HG03378 (cell line): ENCODE measurements at regions not wholly inside any gene's neighbourhood (a gene's known extent, or its start where the extent isn't known, plus 50 kb on each side); places are given as distances from the start of the nearest gene placed in this dataset.

Experiments
- ATAC-seq: cut with Tn5 transposase; IDR thresholded peaks from one replicate; pipeline ENCODE4 v1.9.1; 2021; ENCODE audit warnings: mild to moderate bottlenecking, moderate library complexity; ENCODE audit not compliant: unreplicated experiment

- ATAC-seq, result no peak
Observed at GRCh38 chr2:122451697-122452096, 696.2 kb downstream of the TSN start.

DNA sequence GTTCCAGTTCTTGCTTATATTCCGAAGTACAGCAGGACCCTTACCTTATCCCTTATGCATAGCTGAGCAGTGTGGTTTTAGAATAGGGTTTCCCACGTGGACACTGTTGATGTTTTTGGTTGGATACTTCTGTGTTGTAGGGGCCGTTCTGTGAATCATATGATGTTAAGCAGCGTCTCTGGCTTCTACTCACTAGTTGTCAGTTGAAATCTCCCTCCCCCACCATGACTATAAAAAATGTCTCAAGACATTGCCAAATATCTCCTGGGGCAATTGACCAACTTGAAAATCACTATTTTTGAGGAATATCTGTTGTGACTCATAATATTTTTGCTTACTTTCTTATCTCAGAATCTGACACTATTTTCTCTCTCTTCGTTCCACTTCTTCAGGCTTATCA, 713.7 kb downstream of the TSN start:
- no peak for ATAC-seq

- ATAC-seq, result no peak
Observed at GRCh38 chr2:122471753-122472152, 716.3 kb downstream of the TSN start.

- ATAC-seq, result no peak
Observed at GRCh38 chr2:122478117-122478516, 722.7 kb downstream of the TSN start.

GRCh38 chr2:122478771-122479170, 723.3 kb downstream of the TSN start:
- no peak for ATAC-seq

DNA sequence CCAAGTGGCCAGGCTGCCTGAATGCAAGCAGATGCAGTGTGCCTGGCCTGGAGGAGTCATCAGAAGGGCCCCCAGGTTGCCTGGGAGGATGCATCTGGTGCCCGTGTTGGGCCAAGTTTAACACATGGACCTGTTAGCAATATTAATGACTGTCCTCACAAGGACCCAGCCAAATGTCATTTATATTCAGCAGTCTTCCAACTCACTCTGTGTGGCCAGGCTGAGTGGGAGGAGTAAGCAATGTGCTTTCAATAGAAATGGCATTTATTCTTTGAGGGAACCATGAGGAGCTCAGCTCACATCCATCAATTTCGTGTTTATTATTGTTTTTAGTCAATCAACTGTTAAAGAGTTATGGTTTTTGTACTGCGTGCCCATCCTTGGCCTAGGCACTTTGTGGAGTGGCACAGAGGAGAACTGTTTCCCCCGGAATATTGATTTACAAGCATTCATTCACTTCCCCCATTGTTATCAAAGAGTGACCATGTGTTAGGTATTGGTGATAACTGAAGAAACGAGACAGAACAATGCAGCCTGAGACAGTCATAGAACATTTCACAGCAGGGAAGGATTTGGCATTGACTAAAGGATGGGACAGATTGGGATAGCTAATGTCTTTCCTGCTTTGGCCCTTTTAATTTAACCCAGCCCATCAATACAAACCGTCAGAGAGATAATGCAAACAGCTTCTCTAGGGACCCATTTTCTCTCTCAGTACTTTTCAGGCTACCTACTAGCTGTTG, 725.2 kb downstream of the TSN start:
- ATAC-seq, result no peak

GRCh38 chr2:122481244-122481622, 725.8 kb downstream of the TSN start:
- no peak for ATAC-seq

GRCh38 chr2:122481717-122482116, 726.3 kb downstream of the TSN start:
- ATAC-seq, result no peak

GRCh38 chr2:122486086-122486485, 730.6 kb downstream of the TSN start:
- no peak for ATAC-seq

DNA sequence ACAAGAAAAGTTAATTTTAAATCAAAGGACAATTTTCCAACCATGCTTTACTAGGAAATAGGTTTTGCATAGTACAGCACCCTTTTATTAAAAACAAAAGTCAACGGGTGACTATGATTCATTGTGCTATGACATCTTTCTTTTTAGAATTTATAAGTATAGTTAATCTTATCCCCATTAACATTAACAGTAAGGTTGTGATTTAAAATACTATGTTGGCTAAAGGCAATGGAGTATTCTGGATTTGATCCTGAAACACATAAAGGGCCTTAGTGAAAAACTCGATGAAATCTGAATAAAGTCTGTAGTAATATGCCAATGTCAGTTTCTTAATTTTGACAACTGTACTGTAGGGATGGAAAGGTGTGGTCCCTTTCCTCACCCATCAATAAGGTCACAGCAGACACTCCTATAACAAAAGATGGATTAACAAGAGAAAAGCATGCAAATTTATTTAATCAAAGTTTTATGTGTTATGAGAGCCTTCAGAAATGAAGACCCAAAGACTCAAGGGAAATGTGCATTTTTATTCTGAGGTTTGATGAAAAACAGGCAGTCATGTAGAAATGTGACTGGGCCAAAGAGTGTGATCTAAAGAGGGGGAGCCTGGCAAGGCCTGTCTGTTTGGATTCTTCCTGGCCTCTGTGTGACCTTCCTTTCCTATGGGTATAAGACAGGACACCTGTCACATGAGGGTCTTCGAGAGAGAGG, 731.4 kb downstream of the TSN start:
- ATAC-seq, result no peak

- no peak for ATAC-seq
Observed at GRCh38 chr2:122491011-122491410, 735.6 kb downstream of the TSN start.

DNA sequence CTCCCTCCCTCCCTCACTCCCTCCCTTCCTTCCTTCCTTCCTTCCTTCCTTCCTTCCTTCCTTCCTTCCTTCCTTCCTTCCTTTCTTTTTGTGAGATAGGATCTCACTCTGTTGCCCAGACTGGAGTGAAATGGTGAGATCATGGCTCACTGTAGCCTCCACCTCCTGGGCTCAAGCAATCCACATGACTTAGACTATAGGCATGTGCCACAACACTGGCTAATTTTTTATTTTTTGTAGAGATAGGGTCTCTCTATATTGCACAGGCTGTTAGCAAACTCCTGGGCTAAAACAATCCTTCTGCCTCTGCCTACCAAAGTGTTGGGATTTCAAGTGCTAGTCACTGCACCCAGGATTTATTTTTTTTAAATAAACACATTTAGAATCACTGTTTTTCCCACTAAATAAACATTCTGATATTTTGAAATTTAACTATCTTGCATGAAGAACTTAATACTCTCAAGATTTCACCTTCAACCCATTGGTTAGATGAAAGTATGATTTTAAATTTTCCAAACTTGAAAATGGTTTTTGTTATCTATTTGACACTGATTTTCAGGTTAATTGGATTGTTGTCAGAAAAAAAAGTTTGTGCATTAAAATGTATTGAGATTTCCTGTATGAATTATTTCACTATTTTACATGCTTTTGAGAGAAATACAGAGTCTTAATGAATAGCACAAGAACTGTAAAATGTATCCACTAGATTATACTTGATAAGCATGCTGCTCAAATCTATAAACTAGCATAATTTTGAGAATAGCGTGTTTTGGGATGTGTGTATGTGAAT, 745.1 kb downstream of the TSN start:
- ATAC-seq, result no peak

- no peak for ATAC-seq
Observed at GRCh38 chr2:122506620-122507019, 751.2 kb downstream of the TSN start.

- no peak for ATAC-seq
Observed at GRCh38 chr2:122507261-122507660, 751.8 kb downstream of the TSN start.

GRCh38 chr2:122512091-122512490, 756.6 kb downstream of the TSN start:
- ATAC-seq, result no peak

DNA sequence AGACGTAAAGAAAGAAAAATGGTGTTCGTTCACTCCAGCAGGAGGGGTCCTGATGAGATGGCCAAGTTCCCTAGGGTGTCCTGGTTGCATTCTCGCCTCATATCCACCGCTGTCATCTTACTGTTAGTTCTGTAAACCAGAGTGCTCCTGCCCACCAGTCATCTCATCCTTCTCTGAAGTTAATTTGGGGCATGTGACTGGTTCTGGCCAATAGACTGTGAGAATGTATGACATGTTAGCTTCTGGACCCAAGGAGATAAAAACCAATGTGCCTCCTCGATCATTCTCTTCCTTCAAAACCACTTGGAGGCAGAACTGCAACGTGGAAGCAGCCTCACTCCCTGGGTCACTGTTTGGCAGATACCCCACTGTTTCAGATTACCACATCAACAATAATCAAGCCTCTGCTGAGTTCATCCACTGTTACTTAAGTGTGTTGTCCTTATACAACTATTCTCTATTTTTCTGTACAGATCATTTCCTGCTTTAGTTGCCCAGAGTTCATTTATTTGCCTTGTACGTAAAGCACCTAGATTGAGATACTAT, 759.1 kb downstream of the TSN start:
- no peak for ATAC-seq

DNA sequence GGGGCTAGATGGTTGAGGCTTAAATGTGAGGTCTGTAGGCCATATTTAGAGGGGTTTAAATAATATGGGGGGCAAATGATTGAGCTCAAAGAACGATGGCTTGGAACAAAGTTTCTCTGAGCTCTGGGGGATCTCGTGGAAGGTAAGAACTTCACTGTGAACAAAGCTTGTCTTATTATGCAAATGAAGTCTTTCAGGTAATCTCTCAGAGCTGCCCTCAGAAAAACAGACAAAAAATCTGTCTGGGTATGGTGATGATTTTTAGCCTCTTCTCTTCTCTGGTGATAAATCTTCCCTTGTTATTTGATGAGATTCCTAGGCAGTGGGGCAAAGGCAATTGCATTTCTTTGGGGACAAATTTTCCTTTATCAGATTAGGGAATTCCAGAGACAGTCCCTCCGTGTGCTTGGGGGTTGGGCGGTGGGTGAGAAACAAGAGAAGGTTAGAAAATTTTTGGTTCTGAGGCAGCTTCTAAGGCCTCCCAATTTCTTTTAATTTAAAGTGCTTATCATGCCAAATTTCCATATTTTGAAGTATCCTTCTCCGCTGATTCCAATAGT, 760.4 kb downstream of the TSN start:
- no peak for ATAC-seq

DNA sequence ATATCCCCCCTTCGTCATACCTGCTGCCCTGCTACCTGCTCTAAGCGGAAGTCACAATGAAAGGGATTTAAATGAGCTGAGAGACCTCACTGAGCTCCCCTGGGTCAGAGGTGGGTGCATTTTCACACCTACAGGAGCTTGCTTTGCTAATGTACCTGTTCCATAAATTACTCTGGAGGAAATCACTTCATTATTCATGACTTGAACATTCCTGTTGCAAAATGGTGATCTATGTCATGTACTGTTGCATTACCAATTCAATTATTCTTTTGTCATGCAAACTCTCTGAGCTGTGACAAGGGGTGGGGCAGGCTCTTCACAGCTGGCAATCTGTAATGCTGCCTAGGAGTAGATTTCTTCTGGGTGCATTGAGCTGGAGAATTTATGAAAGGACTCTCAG, 761.3 kb downstream of the TSN start:
- ATAC-seq, result no peak

- ATAC-seq, result no peak
Observed at GRCh38 chr2:122519366-122519765, 763.9 kb downstream of the TSN start.

GRCh38 chr2:122519821-122520611, 764.6 kb downstream of the TSN start:
- ATAC-seq, result no peak
